ENCODE measurements at regions not wholly inside any gene's neighbourhood (a gene's known extent, or its start where the extent isn't known, plus 50 kb on each side); places are given as distances from the start of the nearest gene placed in this dataset.

DNA sequence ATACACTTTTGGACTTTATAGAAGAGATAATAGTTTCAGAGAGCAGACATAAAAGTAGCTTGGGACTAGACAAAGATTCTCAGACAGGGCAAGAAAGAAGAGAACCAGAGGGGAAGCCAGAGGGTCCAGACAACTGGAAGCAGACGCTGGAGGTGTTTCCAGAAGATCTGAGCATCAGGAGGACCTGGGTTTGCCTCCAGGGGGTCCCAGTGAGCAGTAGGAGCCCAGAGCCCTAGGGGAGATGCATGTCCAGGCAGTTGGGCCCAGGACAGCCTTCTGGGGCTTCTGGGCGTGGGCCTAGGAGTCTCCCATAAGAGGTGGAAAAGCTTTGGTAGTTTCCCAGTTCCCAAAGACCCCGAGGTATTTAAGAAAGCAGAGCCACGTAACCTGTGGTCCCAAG lies 251.2 kb upstream of the ID2 start:
- TF ChIP-seq, protein P1, sequence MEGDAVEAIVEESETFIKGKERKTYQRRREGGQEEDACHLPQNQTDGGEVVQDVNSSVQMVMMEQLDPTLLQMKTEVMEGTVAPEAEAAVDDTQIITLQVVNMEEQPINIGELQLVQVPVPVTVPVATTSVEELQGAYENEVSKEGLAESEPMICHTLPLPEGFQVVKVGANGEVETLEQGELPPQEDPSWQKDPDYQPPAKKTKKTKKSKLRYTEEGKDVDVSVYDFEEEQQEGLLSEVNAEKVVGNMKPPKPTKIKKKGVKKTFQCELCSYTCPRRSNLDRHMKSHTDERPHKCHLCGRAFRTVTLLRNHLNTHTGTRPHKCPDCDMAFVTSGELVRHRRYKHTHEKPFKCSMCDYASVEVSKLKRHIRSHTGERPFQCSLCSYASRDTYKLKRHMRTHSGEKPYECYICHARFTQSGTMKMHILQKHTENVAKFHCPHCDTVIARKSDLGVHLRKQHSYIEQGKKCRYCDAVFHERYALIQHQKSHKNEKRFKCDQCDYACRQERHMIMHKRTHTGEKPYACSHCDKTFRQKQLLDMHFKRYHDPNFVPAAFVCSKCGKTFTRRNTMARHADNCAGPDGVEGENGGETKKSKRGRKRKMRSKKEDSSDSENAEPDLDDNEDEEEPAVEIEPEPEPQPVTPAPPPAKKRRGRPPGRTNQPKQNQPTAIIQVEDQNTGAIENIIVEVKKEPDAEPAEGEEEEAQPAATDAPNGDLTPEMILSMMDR (IDR thresholded peaks at IDR 0.05) = no peak
- no peak for TF ChIP-seq POLR2A (IDR thresholded peaks at IDR 0.05)

All from adrenal gland (tissue), 5 donors.